Neural cell (in vitro differentiated cells): ENCODE measurements at regions not wholly inside any gene's neighbourhood (a gene's known extent, or its start where the extent isn't known, plus 50 kb on each side); places are given as distances from the start of the nearest gene placed in this dataset.

Experiments
- H2AFZ ChIP-seq: fragments of 200-600, 300-800 bp; sonication (generic), shearing (Covaris generic); 2 replicates; pipeline ENCODE4 v1.6.0; 2014; ENCODE audit warnings: low read depth, mild to moderate bottlenecking, antibody characterized with exemption, low read length, moderate library complexity
- H3F3A ChIP-seq: fragments of 200-600 bp; shearing (Covaris generic); 2 replicates; pipeline ENCODE4 v1.6.1; 2016; ENCODE audit warnings: mild to moderate bottlenecking, moderate library complexity, mixed read lengths, antibody characterized with exemption, low read length; ENCODE audit not compliant: insufficient read depth, poor library complexity, severe bottlenecking
- H3K27ac ChIP-seq: fragments of 200-600, 300-800 bp; sonication (generic), shearing (Covaris generic); 2 replicates; pipeline ENCODE4 v1.5.1; 2014; ENCODE audit warnings: mild to moderate bottlenecking, low read length, moderate library complexity
- H3K27me3 ChIP-seq: fragments of 300-800, 200-600 bp; sonication (generic), shearing (Covaris generic); 2 replicates; pipeline ENCODE4 v1.6.0; 2014; ENCODE audit warnings: mild to moderate bottlenecking, low read depth, low read length, moderate library complexity; ENCODE audit not compliant: insufficient read depth
- H3K36me3 ChIP-seq: fragments of 300-800, 200-600 bp; sonication (generic), shearing (Covaris generic); 2 replicates; pipeline ENCODE4 v1.5.1; 2014; ENCODE audit warnings: mild to moderate bottlenecking, antibody characterized with exemption, low read length, moderate library complexity; ENCODE audit not compliant: insufficient read depth
- H3K4me2 ChIP-seq: fragments of 300-800, 200-600 bp; sonication (generic), shearing (Covaris generic); 2 replicates; pipeline ENCODE4 v1.6.0; 2014; ENCODE audit warnings: mild to moderate bottlenecking, low read length
- H3K4me3 ChIP-seq: fragments of 300-800, 200-600 bp; sonication (generic), shearing (Covaris generic); 2 replicates; pipeline ENCODE4 v1.5.1; 2014; ENCODE audit warnings: mild to moderate bottlenecking, low read length, moderate library complexity
- H3K79me2 ChIP-seq: fragments of 200-600 bp; shearing (Covaris generic); replicated peaks from 2 replicates; pipeline ENCODE4 v1.6.0; 2014; ENCODE audit warnings: mild to moderate bottlenecking, low read length, moderate library complexity; ENCODE audit not compliant: insufficient read depth
- H3K9ac ChIP-seq: fragments of 300-800, 200-600 bp; sonication (generic), shearing (Covaris generic); 2 replicates; pipeline ENCODE4 v1.6.1; 2016; ENCODE audit warnings: mild to moderate bottlenecking, low read length, mixed read lengths
- H3K9me2 ChIP-seq: fragments of 200-600 bp; shearing (Covaris generic); 2 replicates; pipeline ENCODE4 v1.6.1; 2016; ENCODE audit warnings: mild to moderate bottlenecking, low read length, mixed read lengths; ENCODE audit not compliant: insufficient read depth
- H3K9me3 ChIP-seq: fragments of 200-600, 300-800 bp; sonication (generic), shearing (Covaris generic); 2 replicates; pipeline ENCODE4 v1.6.1; 2016; ENCODE audit warnings: mild to moderate bottlenecking, mixed run types, low read length, moderate library complexity, mixed read lengths
- H4K20me1 ChIP-seq: fragments of 200-600 bp; shearing (Covaris generic); 2 replicates; pipeline ENCODE4 v1.6.1; 2016; ENCODE audit warnings: mild to moderate bottlenecking, mixed run types; ENCODE audit not compliant: insufficient read depth
- CTCF ChIP-seq: fragments of 450-650 bp; IDR thresholded peaks from 2 replicates; pipeline ENCODE4 v1.5.1; 2014; ENCODE audit warnings: antibody characterized with exemption, mild to moderate bottlenecking, moderate library complexity; ENCODE audit not compliant: poor library complexity, severe bottlenecking
- EP300 ChIP-seq: fragments of 450-650 bp; conservative IDR thresholded peaks from 2 replicates; pipeline ENCODE4 v1.6.1; 2014; ENCODE audit warnings: antibody characterized with exemption, mild to moderate bottlenecking, moderate library complexity; ENCODE audit not compliant: poor library complexity, severe bottlenecking
- EZH2 ChIP-seq: fragments of 200-600, 300-800 bp; shearing (Covaris generic), sonication (generic); IDR thresholded peaks from 2 replicates; pipeline ENCODE4 v1.6.1; 2014; ENCODE audit warnings: antibody characterized with exemption, low read length, borderline replicate concordance, mild to moderate bottlenecking; ENCODE audit not compliant: insufficient read depth, poor library complexity, severe bottlenecking
- MXI1 ChIP-seq: fragments of 450-650 bp; conservative IDR thresholded peaks from 2 replicates; pipeline ENCODE4 v1.6.1; 2014; ENCODE audit warnings: antibody characterized with exemption, mild to moderate bottlenecking; ENCODE audit not compliant: poor library complexity, severe bottlenecking
- POLR2AphosphoS5 ChIP-seq: IDR thresholded peaks from 2 replicates; pipeline ENCODE4 v1.6.1; 2012
- RAD21 ChIP-seq: fragments of 450-650 bp; conservative IDR thresholded peaks from 2 replicates; pipeline ENCODE4 v1.6.1; 2014; ENCODE audit warnings: antibody characterized with exemption, mild to moderate bottlenecking, moderate library complexity
- REST ChIP-seq: IDR thresholded peaks from 2 replicates; pipeline ENCODE4 v1.6.1; 2012; ENCODE audit warnings: borderline replicate concordance
- SMC3 ChIP-seq: fragments of 450-650 bp; conservative IDR thresholded peaks from 2 replicates; pipeline ENCODE4 v1.6.1; 2014; ENCODE audit warnings: antibody characterized with exemption, mild to moderate bottlenecking, moderate library complexity; ENCODE audit not compliant: poor library complexity
- TAF1 ChIP-seq: IDR thresholded peaks from 2 replicates; pipeline ENCODE4 v1.6.1; 2012; ENCODE audit warnings: low read depth

DNA sequence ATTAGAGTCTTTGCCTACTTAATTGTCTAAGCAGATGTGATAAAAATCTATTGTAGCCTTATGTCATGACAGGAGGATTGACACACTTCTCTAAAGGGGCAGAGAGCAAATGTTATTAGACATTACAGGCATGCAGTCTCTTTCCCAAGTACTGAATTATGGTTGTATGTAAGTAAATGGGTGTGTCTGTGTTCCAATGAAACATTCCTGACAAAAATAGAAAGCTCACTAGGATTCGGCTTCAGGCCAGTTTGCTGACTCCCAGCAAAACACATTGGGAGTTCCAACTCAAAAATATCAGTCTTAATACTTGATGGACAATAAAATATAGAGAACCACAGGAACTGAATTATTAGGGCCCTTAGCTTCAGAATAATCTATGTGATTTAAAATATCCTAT lies 1480.4 kb downstream of the FAM181B start:
- Histone ChIP-seq H3K9me2 (no peaks in the 10 kb centered on the region), H3F3A (no peaks in the 10 kb centered on the region), H3K36me3 (no peaks in the 10 kb centered on the region), H3K9me3 (no peaks in the 10 kb centered on the region), H3K79me2 (no peaks in the 10 kb centered on the region), H4K20me1 (no peaks in the 10 kb centered on the region), H3K4me2 (no peak overlapping the region), H3K9ac (no peak overlapping the region), H2AFZ (no peak overlapping the region), H3K27me3 (no peaks in the 10 kb centered on the region), H3K4me3 (no peak overlapping the region), H3K27ac (no peak overlapping the region)
- no peak for TF ChIP-seq EP300
- no peak for TF ChIP-seq RAD21

GRCh38 chr11:81246941-81247340 lies 1486.7 kb downstream of the FAM181B start:
- H3K4me3 ChIP-seq, result no peak overlapping the region
- no peaks in the 10 kb centered on the region for H3K27me3 ChIP-seq
- H3K9me3 ChIP-seq, result no peaks in the 10 kb centered on the region

More at GRCh38 chr11:81246941-81247340, 1486.7 kb downstream of the FAM181B start:
- Histone ChIP-seq H3F3A (no peaks in the 10 kb centered on the region), H4K20me1 (no peaks in the 10 kb centered on the region), H3K9ac (no peak overlapping the region), H3K9me2 (no peaks in the 10 kb centered on the region), H3K36me3 (no peaks in the 10 kb centered on the region), H3K4me2 (no peak overlapping the region), H3K79me2 (no peaks in the 10 kb centered on the region), H3K27ac (no peak overlapping the region), H2AFZ (no peak overlapping the region)
- TF ChIP-seq CTCF (no peak), RAD21 (no peak), SMC3 (no peak), MXI1 (no peak), EP300 (no peak), POLR2AphosphoS5 (no peak), REST (no peak), TAF1 (no peak), EZH2 (no peak)
